HepG2 (cell line): ENCODE measurements at regions not wholly inside any gene's neighbourhood (a gene's known extent, or its start where the extent isn't known, plus 50 kb on each side); places are given as distances from the start of the nearest gene placed in this dataset.

Experiments
- ATAC-seq: fragments of 200-7000 bp; cut with Tn5 transposase; 3 replicates; pipeline ENCODE4 v1.9.1; 2020; ENCODE audit warnings: mild to moderate bottlenecking, moderate library complexity
- BruUV-seq: library from RNA; stranded (reverse); fragments of 400-500 nt; replicated peaks from 2 replicates; lab custom pipeline; 2021; lab: Mats Ljungman, UMichigan
- CTCF ChIA-PET: fragments of 300-600 bp; formaldehyde crosslinking; extraction: SDS; loops from one replicate; lab custom pipeline; 2021; ENCODE audit warnings: low total read pairs, inconsistent platforms, low intra/inter-chr PET ratio; lab: Yijun Ruan, JAX
- POLR2A ChIA-PET: fragments of 350-600 bp; sonication (Branson Sonifier 250); formaldehyde crosslinking; loops from one replicate; lab custom pipeline; 2020; ENCODE audit warnings: antibody characterized with exemption, inconsistent platforms; lab: Yijun Ruan, JAX
- DNase-seq: peaks from one replicate; pipeline ENCODE4 v3.0.0-alpha.2; 2015; ENCODE audit warnings: low spot score
- FAIRE-seq: peaks from 3 replicates; lab custom pipeline; 2011; peaks lifted over from hg19 to GRCh38; lab: Jason Lieb, UNC
- H2AFZ ChIP-seq: one replicate; pipeline ENCODE4 v1.6.1; 2011; ENCODE audit warnings: low read length, inconsistent platforms
- H3K27ac ChIP-seq: fragments of 300-600 bp; 3 replicates; pipeline ENCODE4 v1.8.0; 2011; ENCODE audit warnings: mixed run types, mild to moderate bottlenecking, mixed read lengths, low read length, inconsistent platforms; ENCODE audit not compliant: insufficient read depth; ENCODE audit errors: extremely low read length
- H3K27me3 ChIP-seq, 2 experiments: fragments of 200-600 bp in 1 of 2; 2 replicates in 1 of 2; 3 replicates in 1 of 2; pipeline versions ENCODE4 v1.6.0 to v1.8.0; 2011; ENCODE audit warnings: low read length in 2 of 2, mild to moderate bottlenecking in 2 of 2, moderate library complexity in 2 of 2, inconsistent platforms in 1 of 2; ENCODE audit not compliant: insufficient read depth in 2 of 2, control insufficient read depth in 1 of 2
- H3K36me3 ChIP-seq, 2 experiments: fragments of 200-600 bp in 1 of 2; replicated peaks in 1 of 2; 2 replicates in 1 of 2; 3 replicates in 1 of 2; pipeline versions ENCODE4 v1.5.1 to v1.8.0; 2011; ENCODE audit warnings: low read length in 2 of 2, inconsistent platforms in 1 of 2; ENCODE audit not compliant: insufficient read depth in 2 of 2, control insufficient read depth in 1 of 2
- H3K4me1 ChIP-seq: 2 replicates; pipeline ENCODE4 v1.5.1; 2012; ENCODE audit warnings: low read length, inconsistent platforms; ENCODE audit not compliant: insufficient read depth
- H3K4me2 ChIP-seq: 2 replicates; pipeline ENCODE4 v1.6.0; 2011; ENCODE audit warnings: low read depth, low read length, inconsistent platforms
- H3K4me3 ChIP-seq, 3 experiments: fragments of 200-600 bp in 1 of 3; sonication (generic), shearing (Covaris generic) in 1 of 3; replicated peaks in 1 of 3; 2 replicates each; pipeline ENCODE4 v1.5.1; 2011 to 2016; ENCODE audit warnings: low read length in 3 of 3, inconsistent platforms in 2 of 3, low read depth in 2 of 3, mild to moderate bottlenecking in 2 of 3, control low read depth in 1 of 3, mixed read lengths in 1 of 3; ENCODE audit not compliant: insufficient read depth in 1 of 3
- H3K79me2 ChIP-seq: one replicate; pipeline ENCODE4 v1.6.1; 2011; ENCODE audit warnings: low read length, inconsistent platforms; ENCODE audit not compliant: insufficient read depth
- H3K9ac ChIP-seq: 2 replicates; pipeline ENCODE4 v1.6.0; 2011; ENCODE audit warnings: mild to moderate bottlenecking, low read depth, low read length, inconsistent platforms; ENCODE audit not compliant: insufficient read depth
- H3K9me3 ChIP-seq: 2 replicates; pipeline ENCODE4 v1.5.1; 2012; ENCODE audit warnings: mild to moderate bottlenecking, low read length
- H4K20me1 ChIP-seq: 2 replicates; pipeline ENCODE4 v1.6.0; 2011; ENCODE audit warnings: inconsistent platforms, mild to moderate bottlenecking, low read length, moderate library complexity; ENCODE audit not compliant: insufficient read depth
- ARID4A ChIP-seq: sonication (generic); formaldehyde crosslinking; IDR thresholded peaks from 2 replicates; pipeline ENCODE4 v1.5.0; 2020; ENCODE audit warnings: mild to moderate bottlenecking, missing genetic modification reagents, borderline replicate concordance
- CBFB ChIP-seq: sonication (generic); formaldehyde crosslinking; IDR thresholded peaks from 2 replicates; pipeline ENCODE4 v1.4.0; 2020; ENCODE audit warnings: missing genetic modification reagents
- DDIT3 ChIP-seq: sonication (generic); formaldehyde crosslinking; IDR thresholded peaks from 2 replicates; pipeline ENCODE4 v1.4.0; 2020; ENCODE audit warnings: mild to moderate bottlenecking, missing genetic modification reagents
- EED ChIP-seq: sonication (generic); formaldehyde crosslinking; IDR thresholded peaks from 2 replicates; pipeline ENCODE4 v1.5.0; 2020; ENCODE audit warnings: mild to moderate bottlenecking, missing genetic modification reagents
- PAXIP1 ChIP-seq: sonication (generic); formaldehyde crosslinking; conservative IDR thresholded peaks from 2 replicates; pipeline ENCODE4 v1.4.0; 2020; ENCODE audit warnings: mild to moderate bottlenecking, missing genetic modification reagents, moderate library complexity
- PHF20 ChIP-seq: sonication (generic); formaldehyde crosslinking; IDR thresholded peaks from 2 replicates; pipeline ENCODE4 v1.5.0; 2020; ENCODE audit warnings: mild to moderate bottlenecking, missing genetic modification reagents
- ZBTB39 ChIP-seq: sonication (generic); formaldehyde crosslinking; IDR thresholded peaks from 2 replicates; pipeline ENCODE4 v1.5.0; 2020; ENCODE audit warnings: missing genetic modification reagents
- ZFP1 ChIP-seq: IDR thresholded peaks from 2 replicates; pipeline ENCODE4 v1.6.1; 2016
- ZNF34 ChIP-seq: sonication (generic); formaldehyde crosslinking; IDR thresholded peaks from 2 replicates; pipeline ENCODE4 v1.4.0; 2020; ENCODE audit warnings: mild to moderate bottlenecking, missing genetic modification reagents, borderline replicate concordance
- ZSCAN30 ChIP-seq: sonication (generic); formaldehyde crosslinking; IDR thresholded peaks from 2 replicates; pipeline ENCODE4 v1.5.0; 2020; ENCODE audit warnings: mild to moderate bottlenecking, missing genetic modification reagents
- WGBS: methylation state at CpG from one replicate; pipeline ENCODE4 v1.1.6; 2017; ENCODE audit warnings: low lambda C conversion rate; 5-methylcytosine and 5-hydroxymethylcytosine counted together
- in situ Hi-C: cut with HindIII; loops from 2 replicates; pipeline ENCODE4 v1.10.0; 2017; ENCODE audit warnings: low pct_unique_long_range_greater_than_20kb; ENCODE audit not compliant: extremely low pct_ligation_motif_present
- intact Hi-C: fragments of 100-400 bp; cut with micrococcal nuclease; formaldehyde crosslinking; loops from one replicate; pipeline ENCODE4 v1.10.0; 2022; ENCODE audit not compliant: unreplicated experiment

GRCh38 chr10:47176903-47177868, 122.8 kb upstream of the GDF10 start:
- ChIA-PET POLR2A (no interaction called here), CTCF (no interaction called here)
- peaks cover 5% of the 10 kb centered on the region for H3K4me1 ChIP-seq
- H3K79me2 ChIP-seq = no peaks in the 10 kb centered on the region
- BruUV-seq = no TSS peak
- no peak overlapping the region for H3K9ac ChIP-seq
- H3K4me2 ChIP-seq = no peak overlapping the region
- peaks cover 3 to 18% of the 10 kb centered on the region in 2 experiments; a peak in 3 of 5 replicates for H3K27me3 ChIP-seq
- in situ Hi-C loops = no loop called here
- ATAC-seq (no peak), FAIRE-seq (no peak), DNase-seq (no peak)
- intact Hi-C loops = no loop called here
- no peak overlapping the region for H2AFZ ChIP-seq
- H3K27ac ChIP-seq = no peak overlapping the region
- H3K4me3 ChIP-seq = no peak overlapping the region
- no peaks in the 10 kb centered on the region for H3K36me3 ChIP-seq
- 10% methylated on average over 8 of the region's 8 CpGs for WGBS
- no peaks in the 10 kb centered on the region for H4K20me1 ChIP-seq
- no peaks in the 10 kb centered on the region for H3K9me3 ChIP-seq
- no peak for TF ChIP-seq ZFP1 (CRISPR knock-in tag)
- TF ChIP-seq PHF20 (CRISPR knock-in tag) = no peak
- no peak for TF ChIP-seq ARID4A
- TF ChIP-seq DDIT3 (CRISPR knock-in tag) = no peak
- no peak for TF ChIP-seq CBFB
- no peak for TF ChIP-seq ZBTB39
- TF ChIP-seq ZNF34 (CRISPR knock-in tag) = no peak
- TF ChIP-seq ZSCAN30 (CRISPR knock-in tag) = no peak
- TF ChIP-seq EED = no peak
- no peak for TF ChIP-seq PAXIP1 (CRISPR knock-in tag)
